HUDEP-2 (cell line): ENCODE measurements at regions not wholly inside any gene's neighbourhood (a gene's known extent, or its start where the extent isn't known, plus 50 kb on each side); places are given as distances from the start of the nearest gene placed in this dataset.
"Not testable (repeated sequence)": the region's sequence is repeated elsewhere in the genome, so short reads cannot be mapped to it uniquely, and the experiment has no call there.

Experiments used
- DNase-seq, 76 experiments: peaks; one replicate each; lab custom pipeline; 2025; ENCODE audit not compliant: unreplicated experiment in 76 of 76; lab: John Stamatoyannopoulos, UW

DNA sequence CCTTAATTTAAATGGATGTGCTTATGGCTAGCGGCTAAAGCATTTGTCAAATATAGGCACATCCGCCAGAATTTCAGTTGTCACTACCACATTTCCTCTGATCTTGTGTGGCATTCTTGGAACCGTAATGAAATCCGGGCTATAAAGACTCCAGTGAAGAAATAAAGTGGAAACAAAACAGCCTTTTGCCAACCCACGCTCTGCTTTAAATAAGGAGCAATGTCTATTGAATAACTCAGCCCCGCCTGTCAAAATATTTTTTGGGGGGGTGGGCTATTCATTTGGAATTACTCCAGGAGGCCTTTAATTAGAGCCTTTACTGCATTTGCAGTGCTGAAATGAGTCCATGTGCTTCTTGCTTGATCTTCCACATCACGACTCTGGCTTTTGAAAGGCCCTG lies 179.6 kb upstream of the RPH3A start:
- no peak for DNase-seq

DNA sequence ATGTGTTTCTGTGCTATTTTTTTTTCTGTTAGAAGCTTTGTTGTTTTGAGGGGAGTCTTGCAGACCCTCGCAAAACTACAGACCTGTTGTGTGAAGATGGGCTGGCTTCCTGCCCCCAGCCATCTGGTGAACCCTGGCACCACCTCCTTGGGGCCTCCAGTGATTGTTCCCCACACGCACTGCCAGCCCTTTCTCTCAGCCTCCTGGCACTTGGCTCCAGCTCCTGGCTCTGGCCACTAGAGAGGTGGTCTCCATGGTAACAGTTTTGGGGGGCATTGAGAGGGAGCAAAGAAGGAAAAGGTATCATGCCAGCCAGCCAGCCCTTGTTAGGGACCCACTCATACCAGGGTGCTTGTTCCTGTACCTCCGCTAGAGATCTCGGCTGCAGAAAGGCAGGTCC lies 176.4 kb upstream of the RPH3A start:
- DNase-seq, result no peak

DNA sequence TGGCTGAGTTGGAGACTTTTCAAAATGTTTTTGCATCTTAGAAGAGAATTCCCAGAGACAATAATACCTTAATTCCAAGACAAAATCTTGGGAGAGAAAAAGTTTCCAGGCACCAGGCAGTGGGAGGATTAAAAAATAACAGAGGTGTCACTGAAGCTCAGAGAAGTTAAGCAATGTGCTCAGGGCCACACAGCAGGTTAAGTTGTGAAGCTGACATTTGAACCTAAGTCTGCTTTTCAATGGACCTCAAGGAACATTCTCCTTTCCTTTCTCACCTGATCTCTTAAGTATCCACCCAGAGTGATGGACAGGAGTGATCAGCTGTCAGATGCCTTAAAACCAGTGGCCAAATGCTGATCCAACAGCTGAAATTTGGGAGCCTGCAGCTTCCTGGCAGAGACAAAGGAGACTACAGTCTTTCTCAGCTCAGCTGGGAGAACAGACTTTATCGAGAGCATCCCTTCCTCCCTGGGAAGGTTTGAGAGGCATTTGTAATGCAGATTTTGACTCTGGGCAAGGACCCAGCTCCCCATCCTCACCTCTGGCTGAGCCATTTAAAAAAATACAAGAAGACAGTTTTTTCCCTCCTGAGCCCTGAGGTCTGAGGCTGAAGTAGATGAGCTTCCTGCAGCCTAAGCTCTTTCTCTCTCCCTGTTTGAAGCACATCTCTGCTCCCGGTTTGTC lies 174.9 kb upstream of the RPH3A start:
- no peak for DNase-seq

DNA sequence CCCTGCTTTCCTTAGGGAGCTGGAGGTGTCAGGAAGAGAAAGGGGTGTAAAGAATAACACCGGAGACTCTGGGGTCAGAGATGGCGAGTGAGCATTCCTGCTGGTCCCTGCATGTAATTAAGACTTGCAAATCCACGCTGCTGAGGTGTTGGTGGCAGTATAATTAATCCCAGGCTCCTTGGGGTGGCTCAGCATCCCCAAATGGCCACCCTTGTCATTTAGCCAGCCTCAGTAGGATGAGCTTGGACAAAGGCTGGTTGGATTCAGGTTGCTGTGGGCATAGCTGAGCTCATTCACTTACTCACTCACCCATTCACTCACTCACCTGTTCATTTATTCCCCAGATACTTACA lies 174.4 kb upstream of the RPH3A start:
- DNase-seq, result no peak

DNA sequence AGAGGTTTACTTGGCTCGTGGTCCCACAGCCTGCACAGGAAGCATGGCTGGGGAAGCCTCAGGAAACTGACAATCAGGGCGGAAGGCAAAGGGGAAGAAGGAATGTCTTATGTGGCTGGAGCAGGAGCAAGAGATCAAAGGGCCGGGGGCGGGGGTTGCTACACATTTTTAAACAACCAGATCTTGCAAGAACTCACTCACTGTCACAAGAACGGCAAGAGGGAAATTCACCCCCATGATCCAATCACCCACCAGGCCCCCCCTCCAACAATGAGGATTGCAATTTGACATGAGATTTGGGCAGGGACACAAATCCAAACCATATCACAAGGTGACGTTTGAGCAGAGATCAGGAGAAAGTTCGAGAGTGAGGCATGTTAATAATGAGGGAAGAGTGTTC lies 163.7 kb upstream of the RPH3A start:
- no peak for DNase-seq

DNA sequence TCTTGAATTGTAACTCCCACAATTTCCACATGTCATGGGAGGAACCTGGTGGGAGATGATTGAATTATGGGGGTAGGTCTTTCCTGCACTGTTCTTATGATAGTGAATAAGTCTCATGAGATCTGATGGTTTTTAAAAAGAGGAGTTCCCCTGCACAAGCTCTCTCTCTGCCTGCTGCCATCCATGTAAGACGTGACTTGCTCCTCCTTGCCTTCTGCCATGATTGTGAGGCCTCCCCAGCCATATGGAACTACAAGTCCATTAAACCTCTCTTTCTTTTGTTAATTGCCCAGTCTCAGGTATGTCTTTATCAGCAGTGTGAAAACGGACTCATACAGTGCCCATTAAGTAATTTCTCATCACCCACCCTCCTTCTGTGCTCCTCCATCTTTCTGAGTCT lies 159.6 kb upstream of the RPH3A start:
- not testable (repeated sequence) for DNase-seq

DNA sequence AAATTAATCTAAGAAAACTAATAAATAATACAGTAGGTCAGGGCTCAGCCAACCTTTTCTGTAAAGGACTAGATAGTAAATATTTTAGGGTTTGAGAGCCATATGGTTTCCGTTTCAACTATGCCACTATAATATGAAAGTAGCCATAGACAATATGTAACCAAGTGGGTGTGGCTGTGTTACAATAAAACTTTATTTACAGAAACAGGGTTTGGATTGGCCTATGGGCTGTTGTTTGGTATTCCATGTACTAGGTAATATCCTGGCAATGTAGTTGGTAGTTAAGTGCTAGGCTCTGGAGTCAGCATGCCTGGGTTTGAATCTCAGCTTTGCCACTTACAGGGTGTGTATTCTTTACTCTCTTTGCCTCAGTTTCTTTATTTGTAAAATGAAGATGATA lies 156.5 kb upstream of the RPH3A start:
- DNase-seq, result no peak

DNA sequence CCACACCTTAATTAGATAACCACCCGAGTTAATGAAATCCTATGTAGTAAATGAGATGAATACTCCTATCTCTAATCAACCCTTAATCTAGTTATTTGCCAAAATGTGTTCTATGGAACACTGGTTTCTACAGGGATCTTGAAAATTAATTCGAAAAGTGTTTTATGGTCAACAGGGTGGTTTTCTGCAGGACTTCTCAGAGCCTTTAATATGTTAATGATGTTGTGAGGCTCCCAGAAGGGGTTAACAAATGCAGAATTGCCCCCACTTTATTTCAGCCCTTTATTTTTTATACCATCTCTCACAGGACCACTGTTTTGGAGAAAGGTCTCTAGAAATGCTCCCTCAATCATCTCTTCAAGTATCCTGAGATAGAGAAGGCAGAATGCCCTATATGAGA lies 153.1 kb upstream of the RPH3A start:
- DNase-seq, result no peak

DNA sequence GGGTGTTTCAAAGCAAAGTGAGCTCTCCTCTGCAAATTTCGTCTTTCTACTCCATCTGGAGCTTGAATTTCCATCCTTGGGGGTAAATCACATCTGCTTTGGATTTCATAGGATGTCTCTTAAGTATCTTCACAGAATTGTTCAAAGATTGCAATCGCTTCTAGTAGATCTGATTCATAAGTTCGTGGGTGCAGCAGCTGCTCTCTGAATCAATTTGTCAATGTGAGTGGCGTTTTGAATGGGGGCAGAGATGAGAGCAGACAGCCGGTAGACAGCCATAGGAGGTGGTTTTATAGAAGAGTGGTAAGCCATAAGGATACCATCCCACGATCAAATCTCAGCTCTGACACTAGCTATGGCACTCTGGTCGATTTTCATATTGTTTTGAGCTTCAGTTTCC lies 146.0 kb upstream of the RPH3A start:
- DNase-seq, result no peak

DNA sequence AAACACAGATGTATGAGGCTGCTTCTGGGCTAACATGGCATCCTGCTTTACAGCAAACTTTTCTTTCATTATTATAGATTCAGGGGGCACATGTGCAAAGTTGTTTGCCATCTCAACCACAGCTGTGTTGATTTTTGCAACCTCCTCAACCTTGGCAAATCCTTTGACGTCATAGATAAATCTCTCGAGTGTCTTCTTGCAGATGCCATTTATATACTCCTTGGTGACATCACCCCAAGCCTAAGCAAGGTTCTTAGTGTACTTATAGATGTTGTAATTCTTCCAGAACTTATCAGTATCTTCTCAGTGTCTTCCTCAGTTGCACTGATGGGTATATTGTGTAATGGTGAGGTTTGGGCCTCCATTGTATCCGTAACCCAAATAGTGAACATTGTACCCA lies 135.4 kb upstream of the RPH3A start:
- DNase-seq, result no peak

DNA sequence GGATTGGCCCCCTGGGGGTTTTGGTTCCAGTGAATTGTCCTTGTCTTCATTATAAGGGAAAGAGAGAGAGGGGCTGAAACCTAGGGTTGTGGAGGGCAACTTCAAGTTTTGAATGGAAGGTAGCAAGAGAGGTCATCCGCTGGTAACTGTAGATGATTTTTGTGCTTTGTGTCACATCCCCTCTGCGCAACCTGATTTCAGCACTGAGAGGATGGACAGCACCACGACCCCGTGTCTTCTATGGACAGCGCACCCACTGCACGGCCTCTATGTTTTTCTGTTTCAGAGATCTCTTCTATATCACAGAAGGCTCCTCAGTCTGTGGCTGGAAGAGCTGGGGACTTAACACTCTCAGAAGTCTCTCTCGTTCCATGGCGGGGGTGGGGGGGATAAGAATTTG lies 127.0 kb upstream of the RPH3A start:
- peak in 4 of 76 experiments; percentile 4 to 11 (median 6) for DNase-seq

DNA sequence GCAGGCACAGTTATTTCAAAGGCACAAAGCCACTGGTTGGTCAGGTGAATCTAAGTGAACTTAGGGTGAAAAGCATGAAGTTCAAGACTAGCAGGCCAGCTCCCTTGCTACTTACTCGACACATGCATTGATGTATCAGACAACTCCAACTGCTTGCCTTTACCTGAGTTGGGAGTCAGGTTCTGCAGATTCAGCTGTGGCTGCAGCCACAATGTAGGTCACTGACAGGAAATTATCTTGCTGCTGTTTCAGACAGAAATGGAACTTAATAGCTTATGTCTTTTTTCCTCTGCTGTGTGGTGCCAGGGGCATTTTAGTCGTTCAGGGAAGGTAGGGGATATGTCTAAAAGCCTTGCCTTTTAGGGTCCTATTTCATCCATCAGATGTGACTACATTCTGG lies 125.6 kb upstream of the RPH3A start:
- DNase-seq, result no peak

DNA sequence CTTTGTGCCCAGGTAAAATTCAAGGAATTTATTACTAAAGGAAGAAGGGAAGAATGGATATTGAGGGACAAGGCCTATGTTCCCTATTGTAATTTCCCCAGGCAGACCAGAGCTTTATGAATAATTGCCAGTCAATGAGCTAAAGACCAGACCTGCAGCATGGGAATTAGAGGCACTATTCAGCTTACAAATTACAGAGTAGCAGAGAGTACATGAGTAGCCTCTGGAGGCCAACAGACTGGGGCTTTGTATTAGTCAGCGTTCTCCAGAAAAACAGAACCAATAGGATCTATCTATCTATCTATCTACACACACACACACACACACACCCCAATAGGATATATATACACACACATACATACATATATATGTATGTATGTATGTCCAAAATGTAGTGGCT lies 120.0 kb upstream of the RPH3A start:
- no peak for DNase-seq

DNA sequence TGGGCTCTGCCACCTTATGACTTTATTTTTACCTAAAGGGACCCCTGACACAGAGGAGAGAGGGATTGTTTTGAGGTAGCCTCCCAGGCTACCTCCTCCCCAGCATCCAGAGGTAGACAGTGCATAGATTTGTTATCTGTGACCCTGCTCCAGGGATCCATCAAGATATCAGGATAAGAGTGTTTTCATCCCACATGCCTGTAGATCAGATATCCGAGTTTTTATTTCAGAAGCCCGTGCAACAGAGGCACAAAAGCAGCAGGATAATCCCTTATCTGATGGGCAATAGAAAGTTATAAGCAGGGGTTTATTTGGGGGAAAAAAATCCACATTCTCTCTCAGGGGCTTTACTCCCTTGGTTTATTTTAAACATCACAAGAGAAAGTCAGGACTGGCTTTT lies 117.0 kb upstream of the RPH3A start:
- DNase-seq, result no peak

DNA sequence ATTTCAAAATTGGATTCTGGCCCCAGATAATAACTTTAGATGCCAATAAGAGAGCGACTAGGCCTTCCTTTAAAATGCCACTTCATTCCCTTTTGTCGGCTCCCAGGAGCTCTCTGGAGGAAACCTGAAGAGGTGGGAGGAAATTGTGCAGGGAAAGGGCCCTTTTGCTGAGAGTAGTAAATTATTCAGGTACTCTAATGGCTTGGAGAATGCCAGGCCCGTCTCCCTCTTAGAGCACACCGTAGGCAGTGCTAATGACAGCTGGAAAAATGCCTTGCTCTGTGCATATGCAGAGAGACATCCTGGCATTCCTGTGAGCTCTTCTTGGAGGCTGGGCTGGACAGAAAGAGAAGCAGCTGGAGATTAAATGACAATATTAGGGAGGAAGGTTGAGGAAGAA lies 115.0 kb upstream of the RPH3A start:
- no peak for DNase-seq

DNA sequence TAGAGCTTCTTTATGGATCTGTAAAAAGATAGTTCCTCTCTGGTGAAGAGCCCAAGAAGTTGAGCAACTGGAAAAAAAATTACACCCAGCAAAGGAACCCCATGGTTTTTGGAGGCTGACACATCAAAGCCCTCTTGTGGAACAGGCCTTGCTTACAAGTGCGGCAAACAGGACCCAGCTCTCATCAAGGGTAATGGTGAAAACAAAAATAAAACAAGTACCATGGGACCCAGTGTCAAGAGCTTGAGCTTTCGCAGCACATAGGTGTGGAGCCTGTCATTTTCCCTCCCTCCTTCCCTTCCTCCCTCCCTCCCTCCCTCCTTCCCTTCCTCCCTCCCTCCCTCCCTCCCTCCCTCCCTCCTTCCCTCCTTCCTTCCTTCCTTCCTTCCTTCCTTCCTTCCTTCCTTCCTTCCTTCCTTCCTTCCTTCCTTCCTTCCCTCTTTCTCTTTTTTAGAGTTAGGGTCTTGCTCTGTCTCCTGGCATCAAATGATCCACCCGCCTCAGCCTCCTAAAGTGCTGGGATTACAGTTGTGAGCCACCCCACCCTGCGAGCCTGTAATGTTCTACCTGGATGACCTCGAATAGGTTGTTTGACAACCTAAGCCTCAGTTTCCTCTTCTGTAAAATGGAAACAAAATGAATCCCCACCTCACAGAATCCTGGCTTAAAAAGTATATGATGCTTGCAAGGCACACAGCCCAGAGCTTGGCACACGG lies 114.3 kb upstream of the RPH3A start:
- DNase-seq, result no peak

DNA sequence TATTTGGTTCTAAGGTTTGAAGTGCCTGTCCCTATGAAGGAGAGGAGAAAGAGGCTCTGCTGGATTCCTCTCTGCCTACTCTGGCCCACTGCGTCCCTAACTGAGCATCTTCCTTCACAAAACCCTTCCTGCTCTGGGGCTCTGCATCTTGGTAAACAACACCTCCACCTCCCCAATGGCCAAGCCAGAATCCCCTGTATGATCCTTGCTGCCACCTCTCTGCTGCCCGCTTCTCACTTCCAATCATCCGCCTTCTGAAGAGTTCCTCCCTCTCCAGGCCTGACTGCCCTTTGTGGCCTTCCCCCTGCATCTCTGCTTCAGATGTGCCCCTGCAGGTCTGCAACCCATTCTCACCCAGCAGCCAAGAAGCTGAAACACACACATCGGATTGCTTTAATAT lies 110.6 kb upstream of the RPH3A start:
- no peak for DNase-seq

DNA sequence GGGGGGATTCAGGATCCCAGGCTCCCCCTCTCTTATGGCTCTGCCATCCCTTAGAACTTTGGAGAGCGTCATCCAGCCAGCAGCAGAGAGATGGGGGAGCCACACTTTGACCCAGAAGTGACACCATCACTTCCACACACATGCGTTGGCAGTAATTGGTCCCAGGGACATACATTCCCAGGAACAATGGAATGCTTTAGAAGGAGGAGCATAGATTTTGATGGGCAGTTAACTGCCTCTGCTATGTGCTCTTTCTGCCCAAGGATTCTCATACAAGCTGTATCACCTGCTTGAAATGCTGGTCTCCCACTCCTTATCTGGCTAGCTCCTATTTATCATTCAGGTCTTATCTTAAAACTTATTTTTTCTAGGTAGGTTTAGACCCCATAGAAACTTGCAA lies 109.0 kb upstream of the RPH3A start:
- no peak for DNase-seq

DNA sequence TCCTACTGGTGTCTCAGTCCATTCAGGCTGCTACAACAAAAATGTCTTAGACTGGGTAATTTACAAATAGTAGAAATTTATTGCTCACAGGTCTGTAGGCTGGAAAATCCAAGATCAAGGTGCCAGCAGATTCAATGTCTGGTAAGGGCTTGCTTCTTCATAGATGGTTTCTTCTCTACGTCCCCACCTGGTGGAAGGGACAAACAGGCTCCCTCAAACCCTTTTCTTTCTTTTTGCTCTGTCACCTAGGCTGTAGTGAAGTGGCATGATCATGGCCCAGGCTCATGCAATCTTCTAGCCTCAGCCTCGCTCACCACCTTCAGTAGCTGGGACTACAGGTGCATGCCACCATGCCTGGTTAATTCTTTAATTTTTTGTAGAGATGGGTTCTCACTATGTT lies 106.8 kb upstream of the RPH3A start:
- peak in 5 of 76 experiments; percentile 2 to 14 (median 6) for DNase-seq

DNA sequence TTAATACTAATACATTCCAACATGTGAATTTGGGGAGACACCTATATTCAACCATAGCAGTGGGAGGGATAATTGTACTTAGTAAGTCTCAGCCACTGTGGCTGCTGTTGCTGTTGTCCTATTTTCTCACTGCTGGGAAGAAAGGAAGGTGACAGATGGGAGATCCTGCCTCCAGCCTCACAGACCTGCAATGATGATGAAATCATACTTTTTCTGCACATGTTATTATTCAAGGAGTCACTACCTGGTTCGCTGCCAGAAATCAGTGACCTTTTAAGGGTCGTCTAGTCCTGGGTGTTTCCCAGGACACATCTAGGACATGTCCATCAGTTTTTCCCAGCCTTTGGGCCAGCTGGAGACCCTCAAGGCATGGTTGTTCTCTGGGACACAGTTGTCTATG lies 106.2 kb upstream of the RPH3A start:
- no peak for DNase-seq

DNA sequence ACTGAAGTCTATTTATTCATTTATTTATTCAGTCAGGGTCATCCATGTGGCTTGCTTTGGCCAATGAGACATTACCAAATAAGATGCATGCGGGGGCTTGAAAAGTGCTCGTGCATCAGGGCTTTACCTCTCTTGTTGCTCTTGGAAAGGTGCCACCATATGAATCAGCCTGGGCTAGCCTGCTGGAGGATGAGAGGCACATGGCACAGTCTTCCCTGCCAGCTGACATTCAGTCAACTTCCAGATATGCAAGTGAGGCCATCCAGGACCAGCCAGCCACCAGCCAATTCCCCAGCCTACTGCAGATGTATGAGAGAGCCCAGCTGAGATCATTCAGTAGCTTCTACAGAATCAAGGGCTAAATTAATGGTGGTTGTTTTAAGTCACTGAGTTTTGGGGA lies 105.2 kb upstream of the RPH3A start:
- peak in 3 of 76 experiments; percentile 10 to 30 (median 23) for DNase-seq

DNA sequence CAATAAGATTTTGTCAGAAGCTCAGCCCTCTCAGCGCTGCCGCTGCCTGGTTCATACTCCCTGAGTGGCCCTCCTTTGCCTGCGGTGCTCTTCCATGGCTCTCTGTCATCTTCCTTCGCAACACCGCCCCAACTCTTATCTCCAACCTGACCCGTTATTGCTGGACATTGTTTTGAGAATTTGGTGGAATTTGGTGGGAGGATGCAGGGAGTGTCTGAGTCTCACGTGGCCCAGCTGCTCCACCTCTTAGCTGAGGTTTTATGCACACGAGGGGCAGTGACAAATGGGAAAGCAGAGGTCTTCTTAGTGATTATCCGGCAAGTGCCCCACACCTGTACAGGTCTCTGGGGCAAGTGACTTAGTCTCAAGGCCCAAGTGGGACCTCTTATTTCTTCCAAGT lies 97.5 kb upstream of the RPH3A start:
- no peak for DNase-seq

DNA sequence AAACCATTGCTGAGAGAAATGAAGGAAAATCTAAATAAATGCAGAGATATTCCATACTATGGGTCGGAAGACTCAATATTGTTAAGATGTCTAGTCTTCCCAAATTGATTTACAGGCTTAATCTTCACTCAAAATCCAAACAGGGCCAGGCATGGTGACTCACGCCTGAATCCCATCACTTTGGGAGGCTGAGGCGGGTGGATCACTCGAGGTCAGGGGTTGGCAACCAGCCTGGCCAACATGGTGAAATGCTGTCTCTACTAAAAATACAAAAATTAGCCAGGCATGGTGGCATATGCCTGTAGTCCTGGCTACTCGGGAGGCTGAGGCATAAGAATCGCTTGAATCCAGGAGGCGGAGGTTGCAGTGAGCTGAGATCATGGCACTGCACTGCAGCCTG lies 94.1 kb upstream of the RPH3A start:
- not testable (repeated sequence) for DNase-seq
